ENCODE measurements at regions not wholly inside any gene's neighbourhood (a gene's known extent, or its start where the extent isn't known, plus 50 kb on each side); places are given as distances from the start of the nearest gene placed in this dataset.
"Not testable (repeated sequence)": the region's sequence is repeated elsewhere in the genome, so short reads cannot be mapped to it uniquely, and the experiment has no call there.

DNA sequence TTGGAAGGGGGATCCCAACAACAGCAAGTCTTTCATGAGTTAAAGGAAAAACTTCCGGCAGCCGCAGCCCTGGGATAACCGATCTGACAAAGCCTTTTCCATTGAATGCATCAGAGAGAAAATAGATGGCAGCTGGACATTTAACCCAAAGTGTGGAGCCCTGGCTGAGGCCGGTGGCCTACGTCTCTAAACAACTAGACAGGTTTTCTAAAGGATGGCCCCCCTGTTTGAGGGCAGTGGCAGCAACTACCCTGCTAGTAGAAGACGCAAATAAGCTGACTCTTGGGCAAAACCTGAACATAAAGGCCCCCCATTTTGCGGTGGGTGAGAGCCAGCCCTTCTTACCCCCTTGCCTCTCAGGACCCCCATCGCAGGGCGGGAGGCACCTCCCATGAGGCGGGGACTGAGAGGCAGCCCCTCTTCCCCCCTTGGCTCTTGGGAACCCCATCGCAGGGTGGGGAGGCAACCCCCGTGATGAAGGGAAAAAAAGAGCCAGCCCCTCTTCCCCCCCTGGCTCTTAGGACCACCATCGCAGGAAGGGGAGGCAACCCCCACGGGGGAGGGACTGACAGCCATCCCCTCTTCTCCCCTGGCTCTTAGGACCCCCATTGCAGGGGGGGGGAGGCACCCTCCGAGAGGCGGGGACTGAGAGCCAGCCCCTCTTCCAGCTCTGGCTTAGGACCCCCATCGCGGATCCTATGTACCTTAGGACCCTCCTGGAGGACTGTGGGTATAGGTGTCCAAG, 2422.9 kb upstream of the PCDH20 start:
- no peak for DNase-seq
- Histone ChIP-seq H3K27me3 (no peaks in the 10 kb centered on the region), H3K4me1 (replicated peaks in 1 of 2) (no peaks in the 10 kb centered on the region), H3K36me3 (replicated peaks in 1 of 2) (no peaks in the 10 kb centered on the region), H3K27ac (no peak overlapping the region), H3K9me3 (replicated peaks in 1 of 3) (no peaks in the 10 kb centered on the region), H3K4me3 (no peak overlapping the region)
- TF ChIP-seq, protein P1, sequence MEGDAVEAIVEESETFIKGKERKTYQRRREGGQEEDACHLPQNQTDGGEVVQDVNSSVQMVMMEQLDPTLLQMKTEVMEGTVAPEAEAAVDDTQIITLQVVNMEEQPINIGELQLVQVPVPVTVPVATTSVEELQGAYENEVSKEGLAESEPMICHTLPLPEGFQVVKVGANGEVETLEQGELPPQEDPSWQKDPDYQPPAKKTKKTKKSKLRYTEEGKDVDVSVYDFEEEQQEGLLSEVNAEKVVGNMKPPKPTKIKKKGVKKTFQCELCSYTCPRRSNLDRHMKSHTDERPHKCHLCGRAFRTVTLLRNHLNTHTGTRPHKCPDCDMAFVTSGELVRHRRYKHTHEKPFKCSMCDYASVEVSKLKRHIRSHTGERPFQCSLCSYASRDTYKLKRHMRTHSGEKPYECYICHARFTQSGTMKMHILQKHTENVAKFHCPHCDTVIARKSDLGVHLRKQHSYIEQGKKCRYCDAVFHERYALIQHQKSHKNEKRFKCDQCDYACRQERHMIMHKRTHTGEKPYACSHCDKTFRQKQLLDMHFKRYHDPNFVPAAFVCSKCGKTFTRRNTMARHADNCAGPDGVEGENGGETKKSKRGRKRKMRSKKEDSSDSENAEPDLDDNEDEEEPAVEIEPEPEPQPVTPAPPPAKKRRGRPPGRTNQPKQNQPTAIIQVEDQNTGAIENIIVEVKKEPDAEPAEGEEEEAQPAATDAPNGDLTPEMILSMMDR (IDR thresholded peaks at IDR 0.05), result no peak
- TF ChIP-seq POLR2A (IDR thresholded peaks at IDR 0.05), result no peak
- WGBS, 4 donors, result 89 to 96% (median 94%) methylated on average over 10 to 18 of the region's 18 CpGs
- intact Hi-C loops (cut with DNase I), result no loop called here

DNA sequence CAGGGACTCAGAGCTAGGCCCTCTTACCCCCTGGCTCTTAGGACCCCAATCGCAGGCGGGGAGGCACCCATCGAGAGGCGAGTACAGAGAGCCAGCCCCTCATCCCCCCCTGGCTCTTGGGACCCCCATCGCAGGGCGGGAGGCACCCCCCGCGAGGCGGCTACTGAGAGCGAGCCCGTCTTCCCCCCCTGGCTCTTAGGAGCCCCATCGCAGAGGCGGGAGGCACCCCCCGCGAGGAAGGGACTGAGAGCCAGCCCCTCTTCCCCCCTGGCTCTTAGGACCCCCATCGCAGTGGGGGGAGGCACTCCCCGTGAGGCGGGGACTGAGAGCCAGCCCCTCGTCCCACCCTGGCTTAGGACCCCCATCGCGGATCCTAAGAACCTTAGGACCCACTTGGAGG, 2422.1 kb upstream of the PCDH20 start:
- H3K9me3 ChIP-seq (replicated peaks in 1 of 3); H3K27me3 ChIP-seq; H3K36me3 ChIP-seq (replicated peaks in 1 of 2); H3K27ac ChIP-seq; H3K4me1 ChIP-seq (replicated peaks in 1 of 2); DNase-seq; intact Hi-C loops (cut with DNase I); H3K4me3 ChIP-seq: not testable (repeated sequence)
- 92 to 95% methylated on average over 21 of the region's 21 CpGs; no CpG with 5 or more reads in 2 of the 4 donors for WGBS, 4 donors

DNA sequence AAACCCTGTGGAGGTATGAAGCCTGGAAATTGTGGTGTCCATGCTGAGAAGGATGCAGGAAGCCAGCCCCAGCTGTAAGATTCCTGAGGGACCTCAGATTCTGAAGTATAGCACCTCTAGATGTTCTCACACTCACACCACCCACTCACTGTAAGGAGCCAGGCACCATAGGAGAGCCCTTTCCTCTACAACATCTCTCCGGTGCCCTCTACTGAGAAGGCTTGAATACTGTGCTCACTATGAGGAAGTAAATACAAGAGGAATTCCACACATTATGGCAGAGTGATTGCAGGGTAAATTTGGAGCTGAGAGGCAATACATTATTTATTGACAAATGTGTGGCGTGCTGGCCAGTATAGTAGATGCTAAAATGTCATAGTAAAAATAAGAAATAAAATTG, 2414.0 kb upstream of the PCDH20 start:
- H3K36me3 ChIP-seq (replicated peaks in 1 of 2); H3K9me3 ChIP-seq (replicated peaks in 1 of 3); DNase-seq; H3K27ac ChIP-seq; H3K27me3 ChIP-seq; intact Hi-C loops (cut with DNase I); H3K4me1 ChIP-seq (replicated peaks in 1 of 2); H3K4me3 ChIP-seq: not testable (repeated sequence)
- WGBS, 4 donors, result no CpG with 5 or more reads among the region's 2 CpGs

DNA sequence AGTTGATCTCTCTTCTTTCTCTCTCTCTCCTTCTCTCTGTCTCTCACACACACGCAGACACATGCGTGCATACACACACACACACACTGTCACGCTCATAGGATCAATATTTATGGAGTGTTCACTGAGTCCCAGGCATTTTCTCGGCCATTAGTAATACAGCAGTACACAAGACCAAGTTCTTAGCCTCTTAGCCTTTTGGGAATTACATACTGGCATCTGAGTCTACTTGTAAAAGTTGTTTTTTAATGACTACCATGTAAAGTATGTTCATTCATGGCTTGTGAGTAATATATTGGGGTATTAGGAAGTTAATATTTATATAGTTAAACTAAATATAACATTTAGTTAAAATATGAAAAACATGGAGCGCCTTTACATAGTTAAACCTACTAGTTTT, 2406.1 kb upstream of the PCDH20 start:
- H3K27ac ChIP-seq; H3K4me3 ChIP-seq; H3K9me3 ChIP-seq (replicated peaks in 1 of 3); DNase-seq; H3K4me1 ChIP-seq (replicated peaks in 1 of 2); H3K27me3 ChIP-seq; H3K36me3 ChIP-seq (replicated peaks in 1 of 2); intact Hi-C loops (cut with DNase I): not testable (repeated sequence)
- WGBS, 4 donors, result 64 to 86% (median 80%) methylated on average over 4 to 5 of the region's 5 CpGs

DNA sequence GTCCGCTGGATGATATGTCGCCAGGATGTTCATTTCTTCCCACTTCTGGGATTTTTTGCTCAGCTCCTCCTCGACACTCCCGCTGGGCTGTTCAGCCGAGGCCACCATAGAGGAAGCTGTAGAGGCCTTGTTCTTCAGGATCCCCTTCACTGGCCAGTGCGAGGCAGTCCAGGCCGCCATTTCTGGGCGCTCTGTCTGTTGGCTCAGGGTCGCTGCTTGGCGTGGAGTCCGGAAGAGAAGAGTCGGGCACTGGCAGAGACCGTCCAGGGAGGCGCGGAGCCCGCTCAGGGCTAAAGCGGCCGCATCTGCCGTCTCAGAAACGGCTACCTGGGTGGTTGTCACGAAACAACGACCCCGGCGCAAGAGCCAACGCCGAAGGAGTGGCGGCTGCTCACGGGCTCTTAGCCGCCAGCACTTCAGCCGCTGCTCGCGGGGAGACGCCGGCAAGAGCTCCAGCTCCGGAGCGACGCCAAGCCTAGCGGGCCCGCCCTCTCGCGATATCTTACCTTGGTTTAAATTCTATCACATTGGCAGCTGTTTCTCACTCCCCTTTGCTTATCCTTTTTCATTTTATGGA, 2395.9 kb upstream of the PCDH20 start:
- H3K36me3 ChIP-seq (replicated peaks in 1 of 2); intact Hi-C loops (cut with DNase I); H3K9me3 ChIP-seq (replicated peaks in 1 of 3); H3K4me3 ChIP-seq; DNase-seq; H3K4me1 ChIP-seq (replicated peaks in 1 of 2); H3K27ac ChIP-seq; H3K27me3 ChIP-seq: not testable (repeated sequence)
- 90 to 97% (median 91%) methylated on average over 32 to 41 of the region's 41 CpGs for WGBS, 4 donors

DNA sequence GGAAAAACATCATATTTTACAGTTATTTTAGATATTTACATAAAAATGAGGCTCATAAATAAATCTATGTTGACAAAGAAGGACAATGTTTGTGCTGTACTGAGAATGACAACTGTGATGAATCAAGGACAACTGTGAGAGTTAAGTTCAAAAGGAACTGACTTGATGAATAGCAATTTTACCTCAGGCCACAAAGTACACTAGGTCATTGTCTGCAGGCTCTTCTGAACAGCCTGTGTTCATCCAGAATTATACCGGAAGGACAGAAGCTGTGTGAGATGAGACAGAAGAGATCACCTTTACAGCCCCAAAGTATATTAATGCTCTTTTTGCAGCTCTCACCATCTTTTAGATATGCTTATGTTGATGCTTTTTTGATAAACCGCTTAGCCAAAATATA, 2375.5 kb upstream of the PCDH20 start:
- WGBS, 4 donors, result 58 to 70% (median 61%) methylated on average over 2 of the region's 2 CpGs
- H3K27ac ChIP-seq; H3K9me3 ChIP-seq (replicated peaks in 1 of 3); H3K4me1 ChIP-seq (replicated peaks in 1 of 2); H3K27me3 ChIP-seq; DNase-seq; H3K36me3 ChIP-seq (replicated peaks in 1 of 2); H3K4me3 ChIP-seq; intact Hi-C loops (cut with DNase I): not testable (repeated sequence)

DNA sequence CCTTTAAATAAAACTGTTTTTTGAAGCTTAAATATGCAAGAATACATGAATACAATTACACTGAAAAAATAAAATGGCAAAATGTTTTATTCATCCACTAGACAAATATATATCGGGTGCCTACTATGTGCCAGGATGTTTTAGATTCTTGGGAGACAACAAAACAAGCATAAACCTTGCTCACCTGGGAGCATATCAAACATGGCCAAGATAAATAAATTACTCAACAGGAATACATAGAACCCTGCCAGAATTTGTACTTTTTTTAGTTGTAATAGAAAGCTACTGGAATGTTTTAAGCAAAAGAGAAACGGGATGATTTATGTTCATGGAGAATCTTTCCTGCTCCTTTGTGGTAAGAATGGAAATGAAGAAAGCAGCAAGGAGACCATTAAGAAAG, 2358.5 kb upstream of the PCDH20 start:
- no peak overlapping the region for H3K4me3 ChIP-seq
- no peaks in the 10 kb centered on the region for H3K27me3 ChIP-seq
- TF ChIP-seq, protein P1 (IDR thresholded peaks at IDR 0.05), result no peak
- TF ChIP-seq POLR2A (IDR thresholded peaks at IDR 0.05), result no peak
- no peaks in the 10 kb centered on the region for H3K9me3 ChIP-seq (replicated peaks in 1 of 3)
- no peak overlapping the region for H3K27ac ChIP-seq
- intact Hi-C loops (cut with DNase I), result no loop called here
- H3K36me3 ChIP-seq (replicated peaks in 1 of 2), result no peaks in the 10 kb centered on the region
- DNase-seq, result no peak
- H3K4me1 ChIP-seq (replicated peaks in 1 of 2), result no peaks in the 10 kb centered on the region
- 64 to 72% (median 67%) methylated on average over 2 of the region's 2 CpGs for WGBS, 4 donors
